MM.1S (cell line): ENCODE measurements at regions not wholly inside any gene's neighbourhood (a gene's known extent, or its start where the extent isn't known, plus 50 kb on each side); places are given as distances from the start of the nearest gene placed in this dataset.

Experiments
- EZH2 ChIP-seq: fragments of 300-600 bp; sonication (generic); optimal IDR thresholded peaks from 2 replicates; pipeline ENCODE3; 2017; ENCODE audit warnings: low read depth, mild to moderate bottlenecking, antibody characterized with exemption, low read length, mixed read lengths
- TF ChIP-seq, protein P1 (sequence below): fragments of 300-600 bp; sonication (generic); IDR thresholded peaks from 2 replicates; pipeline ENCODE4 v1.5.1; 2016; ENCODE audit warnings: antibody characterized with exemption, low read length, mixed read lengths

DNA sequence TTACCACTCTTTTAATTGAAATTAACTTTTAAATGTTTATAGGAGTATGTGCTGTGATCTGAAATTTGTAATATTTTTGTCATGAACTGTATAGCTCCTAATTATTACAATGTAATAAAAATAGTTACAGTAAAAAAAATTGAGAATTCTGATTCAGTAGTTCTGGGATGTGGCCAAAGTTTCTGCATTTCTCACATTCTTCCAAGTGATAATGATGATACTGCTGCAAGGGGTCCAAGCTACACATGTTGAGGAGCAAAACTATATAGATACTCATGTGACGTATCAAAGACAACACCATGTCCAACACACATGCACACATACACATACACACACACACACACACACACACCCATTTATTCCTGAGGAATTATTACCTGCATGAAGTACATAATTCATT, 71.0 kb upstream of the FAM83B start:
- TF ChIP-seq, protein P1, sequence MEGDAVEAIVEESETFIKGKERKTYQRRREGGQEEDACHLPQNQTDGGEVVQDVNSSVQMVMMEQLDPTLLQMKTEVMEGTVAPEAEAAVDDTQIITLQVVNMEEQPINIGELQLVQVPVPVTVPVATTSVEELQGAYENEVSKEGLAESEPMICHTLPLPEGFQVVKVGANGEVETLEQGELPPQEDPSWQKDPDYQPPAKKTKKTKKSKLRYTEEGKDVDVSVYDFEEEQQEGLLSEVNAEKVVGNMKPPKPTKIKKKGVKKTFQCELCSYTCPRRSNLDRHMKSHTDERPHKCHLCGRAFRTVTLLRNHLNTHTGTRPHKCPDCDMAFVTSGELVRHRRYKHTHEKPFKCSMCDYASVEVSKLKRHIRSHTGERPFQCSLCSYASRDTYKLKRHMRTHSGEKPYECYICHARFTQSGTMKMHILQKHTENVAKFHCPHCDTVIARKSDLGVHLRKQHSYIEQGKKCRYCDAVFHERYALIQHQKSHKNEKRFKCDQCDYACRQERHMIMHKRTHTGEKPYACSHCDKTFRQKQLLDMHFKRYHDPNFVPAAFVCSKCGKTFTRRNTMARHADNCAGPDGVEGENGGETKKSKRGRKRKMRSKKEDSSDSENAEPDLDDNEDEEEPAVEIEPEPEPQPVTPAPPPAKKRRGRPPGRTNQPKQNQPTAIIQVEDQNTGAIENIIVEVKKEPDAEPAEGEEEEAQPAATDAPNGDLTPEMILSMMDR: no peak
- TF ChIP-seq EZH2: no peak
